ENCODE measurements at regions not wholly inside any gene's neighbourhood (a gene's known extent, or its start where the extent isn't known, plus 50 kb on each side); places are given as distances from the start of the nearest gene placed in this dataset.
"Not testable (repeated sequence)": the region's sequence is repeated elsewhere in the genome, so short reads cannot be mapped to it uniquely, and the experiment has no call there.

DNA sequence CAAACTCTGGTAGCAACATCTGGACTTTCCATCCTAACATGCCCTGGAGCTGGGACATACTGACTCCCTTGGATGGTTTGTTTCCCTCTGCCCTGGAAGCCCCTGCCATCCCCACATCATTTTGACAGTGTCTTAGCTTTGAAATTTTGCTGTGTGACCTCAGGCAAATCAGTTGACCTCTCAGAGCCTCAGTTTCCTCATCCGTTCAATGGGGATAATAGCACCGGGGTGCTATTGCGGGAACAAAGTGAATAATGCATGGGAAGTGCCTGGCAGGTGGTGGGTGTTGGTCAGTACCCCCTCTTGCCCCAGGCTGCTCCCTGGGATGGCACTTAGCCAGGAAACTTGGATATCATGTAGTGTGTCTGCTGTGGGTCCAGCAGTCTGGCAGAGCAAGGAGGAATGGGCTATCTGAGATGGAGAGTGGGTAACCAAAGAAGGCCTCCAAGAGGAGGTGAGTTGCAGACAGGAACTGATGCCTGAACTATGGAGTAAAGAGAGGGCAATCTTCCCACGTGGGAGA, 88.6 kb downstream of the MRPL14 start:
- peaks cover 12% of the 10 kb centered on the region for H3K4me1 Mint-ChIP-seq (ENCODE audit: low read depth)
- no peak overlapping the region for H3K27ac Mint-ChIP-seq
- intact Hi-C loops (cut with micrococcal nuclease), result no loop called here
- no peak overlapping the region for H3K4me3 Mint-ChIP-seq
- H3K27me3 Mint-ChIP-seq (ENCODE audit: insufficient read depth), result peaks cover 3% of the 10 kb centered on the region
- no peaks in the 10 kb centered on the region for H3K9me3 Mint-ChIP-seq
- DNase-seq (ENCODE audit: low spot score), result no peak
- H3K36me3 Mint-ChIP-seq (ENCODE audit: low read depth), result no peaks in the 10 kb centered on the region

DNA sequence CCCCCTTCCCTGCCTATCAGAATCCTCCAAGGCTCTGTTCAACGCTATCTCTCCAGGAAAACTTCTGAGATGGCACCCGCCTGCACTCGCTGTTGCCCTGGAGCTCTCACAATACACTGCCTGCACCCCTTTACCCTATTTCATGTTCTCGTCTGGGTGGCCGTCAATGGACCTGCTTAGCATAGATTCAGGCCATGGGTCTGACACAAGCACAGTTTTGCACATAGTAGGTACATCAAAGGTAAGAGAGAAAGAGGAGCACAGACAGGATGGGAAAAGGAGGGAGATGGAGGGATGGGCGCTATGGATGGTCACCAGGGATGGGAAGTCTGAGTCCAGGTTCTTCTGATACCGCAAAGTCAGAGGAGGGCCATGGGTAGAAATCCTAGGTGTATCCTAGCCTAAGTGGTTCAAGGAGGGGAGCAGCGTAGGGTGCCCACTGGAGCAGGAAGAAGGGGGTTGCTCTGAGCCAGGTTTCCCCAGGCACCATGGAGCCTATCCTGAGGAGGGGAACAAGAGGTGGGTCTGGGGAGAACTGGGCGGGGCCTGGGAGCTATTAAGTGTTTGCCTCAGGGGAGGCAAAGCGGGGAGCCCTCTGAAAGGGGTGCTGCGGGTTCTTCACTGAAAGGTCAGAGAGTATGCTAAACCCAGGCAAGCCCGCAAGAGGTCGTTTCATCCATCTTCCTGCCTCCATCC, 89.3 kb downstream of the MRPL14 start:
- H3K27ac Mint-ChIP-seq, result no peak overlapping the region
- peaks cover 3% of the 10 kb centered on the region for H3K27me3 Mint-ChIP-seq (ENCODE audit: insufficient read depth)
- intact Hi-C loops (cut with micrococcal nuclease), result no loop called here
- peaks cover 12% of the 10 kb centered on the region for H3K4me1 Mint-ChIP-seq (ENCODE audit: low read depth)
- no peaks in the 10 kb centered on the region for H3K36me3 Mint-ChIP-seq (ENCODE audit: low read depth)
- no peaks in the 10 kb centered on the region for H3K9me3 Mint-ChIP-seq
- no peak overlapping the region for H3K4me3 Mint-ChIP-seq
- DNase-seq (ENCODE audit: low spot score), result no peak

- intact Hi-C loops (cut with micrococcal nuclease); H3K27me3 Mint-ChIP-seq (ENCODE audit: insufficient read depth); DNase-seq (ENCODE audit: low spot score); H3K27ac Mint-ChIP-seq; H3K4me3 Mint-ChIP-seq; H3K36me3 Mint-ChIP-seq (ENCODE audit: low read depth); H3K9me3 Mint-ChIP-seq: not testable (repeated sequence)
- H3K4me1 Mint-ChIP-seq (ENCODE audit: low read depth), result peaks cover 12% of the 10 kb centered on the region
Observed at GRCh38 chr6:44037276-44037675, 90.0 kb downstream of the MRPL14 start.

DNA sequence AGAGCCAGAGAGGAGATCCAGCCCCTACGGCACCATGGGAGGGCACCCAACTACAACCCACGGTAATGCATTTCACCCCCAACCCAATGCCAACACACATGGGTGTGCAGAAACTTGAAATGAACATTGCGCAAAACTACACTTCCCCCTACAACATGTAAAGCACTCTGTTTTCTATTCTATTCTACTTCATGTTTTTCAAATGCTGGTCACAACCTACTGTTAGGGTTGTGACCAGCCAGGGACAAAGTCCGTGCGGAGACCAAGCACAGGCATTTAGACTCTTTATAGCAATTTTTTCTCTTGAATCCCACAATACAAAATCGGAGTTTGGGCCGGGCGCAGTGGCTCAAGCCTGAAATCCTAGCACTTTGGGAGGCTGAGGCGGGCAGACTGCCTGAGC, 90.6 kb downstream of the MRPL14 start:
- no peak for DNase-seq (ENCODE audit: low spot score)
- Mint-ChIP-seq H3K36me3 (ENCODE audit: low read depth) (no peaks in the 10 kb centered on the region), H3K4me3 (no peak overlapping the region), H3K9me3 (no peaks in the 10 kb centered on the region), H3K27ac (no peak overlapping the region), H3K27me3 (ENCODE audit: insufficient read depth) (peaks cover 3% of the 10 kb centered on the region), H3K4me1 (ENCODE audit: low read depth) (peaks cover 12% of the 10 kb centered on the region)
- intact Hi-C loops (cut with micrococcal nuclease), result no loop called here

DNA sequence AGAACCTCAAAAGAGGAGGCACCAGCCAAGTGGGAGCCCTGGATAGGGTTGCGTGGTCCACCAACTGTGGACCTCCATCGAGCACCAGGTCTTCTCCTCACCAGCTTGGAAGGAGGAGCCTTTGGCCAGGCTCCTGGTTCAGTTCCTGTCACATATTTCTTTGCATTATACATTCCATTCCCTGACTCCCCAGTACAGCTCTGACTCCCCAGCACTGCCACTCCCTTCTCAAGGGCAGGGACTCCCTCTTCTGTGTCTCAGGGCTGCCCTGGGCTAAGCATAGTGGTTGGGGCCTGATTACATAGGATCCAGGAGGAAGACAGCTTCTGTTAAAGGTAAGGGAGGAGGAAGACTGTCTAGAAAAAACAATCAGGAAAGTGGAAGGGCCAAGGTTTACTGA, 91.1 kb downstream of the MRPL14 start:
- peaks cover 3% of the 10 kb centered on the region for H3K27me3 Mint-ChIP-seq (ENCODE audit: insufficient read depth)
- no peak overlapping the region for H3K4me3 Mint-ChIP-seq
- H3K36me3 Mint-ChIP-seq (ENCODE audit: low read depth), result no peaks in the 10 kb centered on the region
- no peak for DNase-seq (ENCODE audit: low spot score)
- H3K4me1 Mint-ChIP-seq (ENCODE audit: low read depth), result peaks cover 12% of the 10 kb centered on the region
- intact Hi-C loops (cut with micrococcal nuclease), result no loop called here
- H3K27ac Mint-ChIP-seq, result no peak overlapping the region
- no peaks in the 10 kb centered on the region for H3K9me3 Mint-ChIP-seq

DNA sequence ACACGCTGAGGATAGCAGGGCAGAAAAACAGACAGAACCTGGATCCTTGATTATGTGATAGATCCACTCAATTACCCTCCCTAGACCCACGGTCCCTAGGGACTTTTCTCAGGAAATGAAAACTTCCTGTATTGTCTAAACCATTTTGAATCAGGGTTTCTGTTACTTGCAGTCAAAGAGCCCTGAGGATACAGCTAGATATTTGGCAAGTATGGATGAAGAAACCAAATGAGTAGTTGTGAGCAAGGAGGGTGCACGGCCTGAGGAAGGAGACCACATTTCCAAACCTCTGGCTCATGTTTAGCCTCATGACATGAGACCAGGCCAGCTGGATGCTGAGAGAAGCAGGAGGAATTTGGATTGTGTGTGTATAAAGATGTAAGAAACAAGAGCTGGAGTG, 91.6 kb downstream of the MRPL14 start:
- intact Hi-C loops (cut with micrococcal nuclease), result no loop called here
- Mint-ChIP-seq H3K4me3 (no peak overlapping the region), H3K36me3 (ENCODE audit: low read depth) (no peaks in the 10 kb centered on the region), H3K27ac (no peak overlapping the region), H3K4me1 (ENCODE audit: low read depth) (peaks cover 12% of the 10 kb centered on the region), H3K9me3 (no peaks in the 10 kb centered on the region), H3K27me3 (ENCODE audit: insufficient read depth) (peaks cover 3% of the 10 kb centered on the region)
- no peak for DNase-seq (ENCODE audit: low spot score)

- Mint-ChIP-seq H3K36me3 (ENCODE audit: low read depth) (no peaks in the 10 kb centered on the region), H3K27me3 (ENCODE audit: insufficient read depth) (peaks cover 7% of the 10 kb centered on the region), H3K4me1 (ENCODE audit: low read depth) (peaks cover 12% of the 10 kb centered on the region), H3K4me3 (no peak overlapping the region), H3K9me3 (no peaks in the 10 kb centered on the region), H3K27ac (no peak overlapping the region)
- intact Hi-C loops (cut with micrococcal nuclease), result no loop called here
- no peak for DNase-seq (ENCODE audit: low spot score)
Observed at GRCh38 chr6:44034931-44035345, 92.3 kb downstream of the MRPL14 start.

DNA sequence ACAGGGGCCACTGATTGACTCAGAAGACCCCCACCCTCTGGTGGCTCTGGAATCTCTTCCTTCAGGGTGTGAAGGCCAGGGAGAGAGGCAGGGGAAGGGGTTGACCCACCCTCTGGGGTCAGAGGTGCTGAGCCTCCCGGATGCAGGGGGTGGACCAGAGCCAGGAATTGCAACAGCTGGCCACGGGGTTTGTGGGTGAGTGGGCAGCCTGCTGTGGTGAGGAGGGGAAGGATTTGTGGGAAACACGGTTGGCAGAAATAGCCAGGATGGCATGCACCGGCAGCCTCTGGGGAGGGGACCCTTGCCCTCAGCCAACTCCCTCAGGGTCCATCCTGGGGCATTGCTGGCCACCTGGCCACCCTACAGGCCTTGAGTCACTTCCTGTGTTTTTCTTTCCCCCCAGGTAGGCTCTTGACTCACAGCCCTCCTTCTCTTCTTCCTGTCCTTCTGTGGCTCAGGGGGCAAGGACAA, 92.8 kb downstream of the MRPL14 start:
- H3K4me1 Mint-ChIP-seq (ENCODE audit: low read depth), result peaks cover 12% of the 10 kb centered on the region
- no peaks in the 10 kb centered on the region for H3K9me3 Mint-ChIP-seq
- H3K27me3 Mint-ChIP-seq (ENCODE audit: insufficient read depth), result peaks cover 11% of the 10 kb centered on the region
- H3K4me3 Mint-ChIP-seq, result no peak overlapping the region
- intact Hi-C loops (cut with micrococcal nuclease), result no loop called here
- H3K27ac Mint-ChIP-seq, result no peak overlapping the region
- H3K36me3 Mint-ChIP-seq (ENCODE audit: low read depth), result no peaks in the 10 kb centered on the region
- no peak for DNase-seq (ENCODE audit: low spot score)

- DNase-seq (ENCODE audit: low spot score), result no peak
- no peak overlapping the region for H3K4me3 Mint-ChIP-seq
- no peak overlapping the region for H3K27ac Mint-ChIP-seq
- no peaks in the 10 kb centered on the region for H3K9me3 Mint-ChIP-seq
- H3K27me3 Mint-ChIP-seq (ENCODE audit: insufficient read depth), result peaks cover 12% of the 10 kb centered on the region
- H3K4me1 Mint-ChIP-seq (ENCODE audit: low read depth), result peaks cover 11% of the 10 kb centered on the region
- H3K36me3 Mint-ChIP-seq (ENCODE audit: low read depth), result no peaks in the 10 kb centered on the region
- intact Hi-C loops (cut with micrococcal nuclease), result no loop called here
Observed at GRCh38 chr6:44030812-44031454, 96.3 kb downstream of the MRPL14 start.

GRCh38 chr6:44029444-44030185, 97.6 kb downstream of the MRPL14 start:
- H3K4me1 Mint-ChIP-seq (ENCODE audit: low read depth), result peaks cover under 1% of the 10 kb centered on the region
- no peaks in the 10 kb centered on the region for H3K9me3 Mint-ChIP-seq
- no peak overlapping the region for H3K27ac Mint-ChIP-seq
- intact Hi-C loops (cut with micrococcal nuclease), result no loop called here
- H3K27me3 Mint-ChIP-seq (ENCODE audit: insufficient read depth), result peaks cover 12% of the 10 kb centered on the region
- DNase-seq (ENCODE audit: low spot score), result no peak
- H3K36me3 Mint-ChIP-seq (ENCODE audit: low read depth), result no peaks in the 10 kb centered on the region
- H3K4me3 Mint-ChIP-seq, result no peak overlapping the region

DNA sequence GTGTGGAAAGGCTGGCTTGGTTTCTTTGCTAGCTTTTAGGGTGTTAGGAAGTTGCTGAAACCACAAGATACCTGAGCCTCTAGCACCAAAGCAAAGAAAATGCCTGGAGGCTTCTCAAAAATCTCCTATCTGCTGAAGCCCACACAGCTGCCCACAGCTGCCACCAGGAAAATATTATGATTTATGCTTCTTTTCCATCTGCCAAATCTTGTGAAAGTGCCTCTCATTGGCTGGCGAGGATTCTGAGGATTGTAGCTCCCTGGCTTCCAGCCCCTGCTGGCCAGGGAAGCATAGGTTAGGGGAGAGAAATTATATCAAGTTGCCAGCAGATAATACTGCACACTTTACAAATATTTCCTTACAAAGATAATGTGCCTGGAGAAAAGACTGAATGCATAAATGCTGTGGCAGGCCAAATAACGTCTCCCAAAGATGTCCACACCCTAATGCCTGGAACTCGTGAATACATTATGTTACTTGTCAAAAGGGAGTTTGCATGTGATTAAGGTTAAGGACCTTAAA, 98.4 kb downstream of the MRPL14 start:
- peaks cover 12% of the 10 kb centered on the region for H3K27me3 Mint-ChIP-seq (ENCODE audit: insufficient read depth)
- no peaks in the 10 kb centered on the region for H3K9me3 Mint-ChIP-seq
- no peak overlapping the region for H3K27ac Mint-ChIP-seq
- intact Hi-C loops (cut with micrococcal nuclease), result no loop called here
- H3K4me1 Mint-ChIP-seq (ENCODE audit: low read depth), result no peaks in the 10 kb centered on the region
- DNase-seq (ENCODE audit: low spot score), result no peak
- no peak overlapping the region for H3K4me3 Mint-ChIP-seq
- H3K36me3 Mint-ChIP-seq (ENCODE audit: low read depth), result no peaks in the 10 kb centered on the region

GRCh38 chr6:44025226-44025625, 102.0 kb downstream of the MRPL14 start:
- H3K4me1 Mint-ChIP-seq (ENCODE audit: low read depth), result no peaks in the 10 kb centered on the region
- H3K36me3 Mint-ChIP-seq (ENCODE audit: low read depth), result no peaks in the 10 kb centered on the region
- H3K27ac Mint-ChIP-seq, result no peak overlapping the region
- no peak for DNase-seq (ENCODE audit: low spot score)
- intact Hi-C loops (cut with micrococcal nuclease), result no loop called here
- H3K27me3 Mint-ChIP-seq (ENCODE audit: insufficient read depth), result peaks cover 14% of the 10 kb centered on the region
- no peaks in the 10 kb centered on the region for H3K9me3 Mint-ChIP-seq
- H3K4me3 Mint-ChIP-seq, result no peak overlapping the region

All from activated T-helper 1 cell treated with anti-CD3 and anti-CD28 coated beads, Interleukin-12 subunit alpha, Interleukin-12 subunit beta, Interleukin-2, Interleukin-4 antibody, amounts not matched to agents 30 ng/mL and 10 ng/mL and 1 ng/mL, durations not matched to agents 14 hours and 24 hours and 36 hours (primary cell).